CD4-positive, alpha-beta T cell treated with Interleukin-1 beta for 1 hour (primary cell): ENCODE measurements at regions not wholly inside any gene's neighbourhood (a gene's known extent, or its start where the extent isn't known, plus 50 kb on each side); places are given as distances from the start of the nearest gene placed in this dataset.
"Not testable (repeated sequence)": the region's sequence is repeated elsewhere in the genome, so short reads cannot be mapped to it uniquely, and the experiment has no call there.

ENCODE experiments used
- DNase-seq, 2 donors: peaks; one replicate each; pipeline ENCODE4 v3.0.0-alpha.2; 2020 to 2022

- not testable (repeated sequence) for DNase-seq
Observed at GRCh38 chr7:56697058-56697457, 435.2 kb downstream of the ZNF479 start.

- no peak for DNase-seq
Observed at GRCh38 chr7:56686276-56686859, 445.9 kb downstream of the ZNF479 start.

GRCh38 chr7:56639173-56639746 is 493.0 kb downstream of the ZNF479 start:
- no peak for DNase-seq

GRCh38 chr7:56609852-56610355 is 493.7 kb upstream of the NUPR2 start:
- no peak for DNase-seq

GRCh38 chr7:56605146-56605545 is 488.9 kb upstream of the NUPR2 start:
- DNase-seq = no peak

- no peak for DNase-seq
Observed at GRCh38 chr7:56578612-56579011, 462.4 kb upstream of the NUPR2 start.

GRCh38 chr7:56570968-56571367 is 454.8 kb upstream of the NUPR2 start:
- DNase-seq = no peak

GRCh38 chr7:56538541-56539429 is 422.6 kb upstream of the NUPR2 start:
- DNase-seq = no peak

GRCh38 chr7:56537952-56538351 is 421.7 kb upstream of the NUPR2 start:
- DNase-seq = no peak

GRCh38 chr7:56537477-56537876 is 421.3 kb upstream of the NUPR2 start:
- DNase-seq = no peak

GRCh38 chr7:56495165-56495564 is 378.9 kb upstream of the NUPR2 start:
- no peak for DNase-seq

GRCh38 chr7:56493704-56494450 is 377.7 kb upstream of the NUPR2 start:
- DNase-seq = no peak

- DNase-seq = no peak
Observed at GRCh38 chr7:56493196-56493595, 377.0 kb upstream of the NUPR2 start.

- no peak for DNase-seq
Observed at GRCh38 chr7:56491636-56492425, 375.6 kb upstream of the NUPR2 start.

- DNase-seq = no peak
Observed at GRCh38 chr7:56483861-56484550, 367.8 kb upstream of the NUPR2 start.

GRCh38 chr7:56483153-56483552 is 366.9 kb upstream of the NUPR2 start:
- no peak for DNase-seq

- DNase-seq = no peak
Observed at GRCh38 chr7:56479748-56480147, 363.5 kb upstream of the NUPR2 start.

- DNase-seq = no peak
Observed at GRCh38 chr7:56479136-56479535, 362.9 kb upstream of the NUPR2 start.

- no peak for DNase-seq
Observed at GRCh38 chr7:56474271-56474670, 358.1 kb upstream of the NUPR2 start.

- DNase-seq = no peak
Observed at GRCh38 chr7:56471811-56472210, 355.6 kb upstream of the NUPR2 start.
